HG02852 (cell line): ENCODE measurements at regions not wholly inside any gene's neighbourhood (a gene's known extent, or its start where the extent isn't known, plus 50 kb on each side); places are given as distances from the start of the nearest gene placed in this dataset.
"Not testable (repeated sequence)": the region's sequence is repeated elsewhere in the genome, so short reads cannot be mapped to it uniquely, and the experiment has no call there.

Source experiments
- ATAC-seq: cut with Tn5 transposase; IDR thresholded peaks from one replicate; pipeline ENCODE4 v1.9.1; 2021; ENCODE audit warnings: mild to moderate bottlenecking, moderate library complexity; ENCODE audit not compliant: unreplicated experiment

- ATAC-seq, result no peak
These were observed 2370.5 kb downstream of the ARAP2 start for GRCh38 chr4:33873791-33874190.

- no peak for ATAC-seq
These were observed 2365.6 kb downstream of the ARAP2 start for GRCh38 chr4:33878710-33879109.

GRCh38 chr4:33881176-33881575 is 2363.1 kb downstream of the ARAP2 start:
- no peak for ATAC-seq

- ATAC-seq, result no peak
These were observed 2361.9 kb downstream of the ARAP2 start for GRCh38 chr4:33882246-33882990.

GRCh38 chr4:33883111-33883510 is 2361.2 kb downstream of the ARAP2 start:
- ATAC-seq, result no peak

- ATAC-seq, result no peak
These were observed 2358.0 kb downstream of the ARAP2 start for GRCh38 chr4:33886356-33886755.

- no peak for ATAC-seq
These were observed 2353.5 kb downstream of the ARAP2 start for GRCh38 chr4:33890841-33891240.

GRCh38 chr4:33911959-33912358 is 2332.4 kb downstream of the ARAP2 start:
- ATAC-seq, result no peak

- ATAC-seq, result no peak
These were observed 2329.9 kb downstream of the ARAP2 start for GRCh38 chr4:33914386-33914785.

- no peak for ATAC-seq
These were observed 2320.8 kb downstream of the ARAP2 start for GRCh38 chr4:33923469-33923868.

- ATAC-seq, result no peak
These were observed 2320.1 kb downstream of the ARAP2 start for GRCh38 chr4:33924239-33924638.

- no peak for ATAC-seq
These were observed 2319.5 kb downstream of the ARAP2 start for GRCh38 chr4:33924811-33925210.

- no peak for ATAC-seq
These were observed 2313.8 kb downstream of the ARAP2 start for GRCh38 chr4:33930497-33930896.

GRCh38 chr4:33931026-33931425 is 2313.3 kb downstream of the ARAP2 start:
- ATAC-seq, result no peak

GRCh38 chr4:33940281-33940680 is 2304.0 kb downstream of the ARAP2 start:
- ATAC-seq, result no peak

GRCh38 chr4:33941854-33942253 is 2302.5 kb downstream of the ARAP2 start:
- no peak for ATAC-seq

GRCh38 chr4:33948921-33949320 is 2295.4 kb downstream of the ARAP2 start:
- no peak for ATAC-seq

- not testable (repeated sequence) for ATAC-seq
These were observed 2290.5 kb downstream of the ARAP2 start for GRCh38 chr4:33953848-33954247.

GRCh38 chr4:33954759-33955158 is 2289.6 kb downstream of the ARAP2 start:
- no peak for ATAC-seq

GRCh38 chr4:33959519-33959918 is 2284.8 kb downstream of the ARAP2 start:
- ATAC-seq, result no peak

- no peak for ATAC-seq
These were observed 2282.6 kb downstream of the ARAP2 start for GRCh38 chr4:33961761-33962160.

- no peak for ATAC-seq
These were observed 2277.5 kb downstream of the ARAP2 start for GRCh38 chr4:33966808-33967207.

- no peak for ATAC-seq
These were observed 2270.0 kb downstream of the ARAP2 start for GRCh38 chr4:33974270-33974669.
